ENCODE measurements at regions not wholly inside any gene's neighbourhood (a gene's known extent, or its start where the extent isn't known, plus 50 kb on each side); places are given as distances from the start of the nearest gene placed in this dataset.

GRCh38 chr1:209505044-209505443 is 78.5 kb upstream of the CAMK1G start:
- DNase-seq: no peak
- no peak for ATAC-seq
- H3K27ac ChIP-seq: no peak overlapping the region
- no peak for TF ChIP-seq CTCF (IDR thresholded peaks at IDR 0.05)
- H3K4me1 ChIP-seq: no peaks in the 10 kb centered on the region
- intact Hi-C loops (cut with DNase I): no loop called here
- peaks cover 0 to 8% (median 0%) of the 10 kb centered on the region in 7 donors for H3K27me3 ChIP-seq
- 77 to 88% methylated on average over 1 of the region's 1 CpG for WGBS, 2 donors
- no peaks in the 10 kb centered on the region for H3K36me3 ChIP-seq
- H3K9me3 ChIP-seq: peaks cover 0 to 23% (median 12%) of the 10 kb centered on the region in 11 donors
- H3K4me3 ChIP-seq: no peak overlapping the region

- intact Hi-C loops (cut with DNase I): no loop called here
- Histone ChIP-seq H3K4me1 (no peaks in the 10 kb centered on the region), H3K27ac (no peak overlapping the region), H3K9me3 (peaks cover 0 to 13% (median 6%) of the 10 kb centered on the region in 11 donors), H3K27me3 (peaks cover 0 to 8% (median 0%) of the 10 kb centered on the region in 7 donors), H3K4me3 (no peak overlapping the region), H3K36me3 (no peaks in the 10 kb centered on the region)
- ATAC-seq (no peak), DNase-seq (no peak)
- no peak for TF ChIP-seq CTCF (IDR thresholded peaks at IDR 0.05)
- 70 to 73% methylated on average over 3 of the region's 3 CpGs for WGBS, 2 donors
These were observed 77.4 kb upstream of the CAMK1G start for GRCh38 chr1:209506101-209506500.

- intact Hi-C loops (cut with DNase I): no loop called here
- no peak for TF ChIP-seq CTCF (IDR thresholded peaks at IDR 0.05)
- H3K27ac ChIP-seq: no peak overlapping the region
- no peaks in the 10 kb centered on the region for H3K9me3 ChIP-seq
- H3K27me3 ChIP-seq: peaks cover 0 to 8% (median 0%) of the 10 kb centered on the region in 7 donors
- no peak overlapping the region for H3K4me3 ChIP-seq
- no peaks in the 10 kb centered on the region for H3K4me1 ChIP-seq
- H3K36me3 ChIP-seq: no peaks in the 10 kb centered on the region
- ATAC-seq: no peak
- DNase-seq: no peak
- 92 to 93% methylated on average over 5 of the region's 5 CpGs for WGBS, 2 donors
These were observed 74.5 kb upstream of the CAMK1G start for GRCh38 chr1:209509039-209509438.

DNA sequence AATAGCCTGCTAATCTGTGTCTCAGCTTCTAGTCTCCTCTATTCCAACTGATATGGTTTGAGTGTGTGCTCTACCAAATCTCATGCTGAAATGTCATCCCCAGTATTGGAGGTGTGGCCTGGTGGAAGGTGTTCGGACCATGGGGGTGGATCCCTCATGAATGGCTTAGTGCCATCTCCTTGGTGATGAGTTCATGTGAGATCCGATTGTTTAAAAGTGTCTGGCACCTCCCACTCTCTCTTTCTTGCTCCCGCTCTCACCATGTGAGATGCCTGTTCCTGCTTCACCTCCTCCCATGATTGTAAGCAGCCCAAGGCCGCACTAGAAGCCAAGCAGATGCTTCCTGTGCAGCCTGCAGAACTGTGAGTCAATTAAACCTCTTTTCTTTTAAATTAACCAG is 73.5 kb upstream of the CAMK1G start:
- Histone ChIP-seq H3K27ac (no peak overlapping the region), H3K4me3 (no peak overlapping the region), H3K9me3 (no peaks in the 10 kb centered on the region), H3K27me3 (peaks cover 0 to 8% (median 1%) of the 10 kb centered on the region in 7 donors), H3K36me3 (no peaks in the 10 kb centered on the region), H3K4me1 (no peaks in the 10 kb centered on the region)
- ATAC-seq (no peak), DNase-seq (no peak)
- intact Hi-C loops (cut with DNase I): no loop called here
- 58 to 67% methylated on average over 4 of the region's 4 CpGs for WGBS, 2 donors
- no peak for TF ChIP-seq CTCF (IDR thresholded peaks at IDR 0.05)

Data from heart right ventricle (tissue), 16 donors.